ENCODE measurements at regions not wholly inside any gene's neighbourhood (a gene's known extent, or its start where the extent isn't known, plus 50 kb on each side); places are given as distances from the start of the nearest gene placed in this dataset.

DNA sequence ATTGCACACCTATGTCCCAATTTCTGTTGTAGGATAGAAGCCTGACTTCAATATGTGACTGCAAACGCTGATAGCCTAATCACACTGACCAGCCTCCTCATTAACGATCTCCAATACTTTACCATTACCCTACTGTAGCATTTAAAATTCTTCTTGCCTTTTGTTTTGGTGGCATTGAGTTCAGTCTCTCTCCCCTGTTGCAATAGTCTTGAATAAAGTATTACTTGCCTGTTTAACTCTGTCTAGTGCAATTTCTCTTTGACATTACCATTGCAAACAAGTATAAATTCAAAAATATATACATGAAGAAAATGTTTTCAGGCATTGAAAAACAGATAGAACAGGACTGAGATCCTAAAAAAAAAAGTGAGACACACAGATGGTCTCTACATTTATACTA is 649.1 kb upstream of the B3GAT1 start:
- no peak overlapping the region for H3K27ac ChIP-seq (ENCODE audit: low read depth, low read length)
- no peak for TF ChIP-seq EGR1 (IDR thresholded peaks at IDR 0.05; ENCODE audit: borderline replicate concordance, low read depth, low read length)
- TF ChIP-seq SIN3A (conservative IDR thresholded peaks at IDR 0.05 in 1 of 2, IDR thresholded peaks at IDR 0.05 in 1 of 2; ENCODE audit: low read depth in 1 of 2, low read length in 2 of 2) = no peak
- TF ChIP-seq CHD2 (IDR thresholded peaks at IDR 0.05; ENCODE audit: low read length) = no peak
- no peak for TF ChIP-seq SAP30 (IDR thresholded peaks at IDR 0.05; ENCODE audit: insufficient read depth, insufficient replicate concordance, low read length)
- TF ChIP-seq KDM1A (IDR thresholded peaks at IDR 0.05; ENCODE audit: borderline replicate concordance, low read length) = no peak
- no peak for TF ChIP-seq POU5F1 (IDR thresholded peaks at IDR 0.05; ENCODE audit: low read depth, low read length)
- TF ChIP-seq YY1 (IDR thresholded peaks at IDR 0.05; ENCODE audit: low read depth, low read length) = no peak
- TF ChIP-seq ATF2 (IDR thresholded peaks at IDR 0.05; ENCODE audit: low read length) = no peak
- no peak for TF ChIP-seq SRF (IDR thresholded peaks at IDR 0.05; ENCODE audit: low read depth, low read length)
- TF ChIP-seq JUND (IDR thresholded peaks at IDR 0.05; ENCODE audit: low read length) = no peak
- TF ChIP-seq FOSL1 (IDR thresholded peaks at IDR 0.05; ENCODE audit: insufficient read depth, low read depth, low read length) = no peak
- TF ChIP-seq CHD1 (IDR thresholded peaks at IDR 0.05; ENCODE audit: low read depth, low read length) = no peak
- no peak for TF ChIP-seq CTBP2 (IDR thresholded peaks at IDR 0.05; ENCODE audit: borderline replicate concordance, insufficient read depth, insufficient read length, low read length)

More for the DNA sequence above, 649.1 kb upstream of the B3GAT1 start:
- Histone ChIP-seq H3K4me2 (ENCODE audit: insufficient read depth in 1 of 2, low read depth in 2 of 2, low read length in 2 of 2) (no peak overlapping the region), H4K5ac (ENCODE audit: insufficient read length, low read depth, low read length) (no peak overlapping the region), H2BK20ac (ENCODE audit: low read length) (no peak overlapping the region), H3K56ac (replicated peaks; ENCODE audit: insufficient read length, low read depth, low read length) (no peak overlapping the region), H3K18ac (ENCODE audit: extremely low read depth, low read length) (no peak overlapping the region), H2AFZ (ENCODE audit: low read length) (no peak overlapping the region), H3K9me3 (ENCODE audit: insufficient read depth in 2 of 2, low read depth in 1 of 2, low read length in 1 of 2) (peaks cover 0 to 3% of the 10 kb centered on the region in 2 experiments; a peak in 1 of 4 replicates), H3K9ac (replicated peaks in 1 of 4; ENCODE audit: extremely low read depth in 1 of 4, low read depth in 3 of 4, low read length in 3 of 4) (no peak overlapping the region), H3K23me2 (ENCODE audit: low read depth, low read length) (0 out of 2 replicates have a peak, but pooled peaks cover 2% of the 10 kb centered on the region), H3K79me2 (ENCODE audit: control insufficient read depth in 1 of 2, insufficient read depth in 2 of 2, low read length in 2 of 2) (0 out of 4 replicates have a peak, but pooled peaks cover 0 to 3% of the 10 kb centered on the region in 2 experiments), H2BK15ac (ENCODE audit: low read length) (no peak overlapping the region), H3K4me3 (ENCODE audit: extremely low read depth in 1 of 4, insufficient read depth in 2 of 4, low read depth in 3 of 4, low read length in 4 of 4) (no peak overlapping the region), H4K20me1 (replicated peaks in 1 of 2; ENCODE audit: control insufficient read depth in 1 of 2, insufficient read depth in 2 of 2, low read length in 2 of 2) (no peaks in the 10 kb centered on the region), H2BK5ac (ENCODE audit: low read depth, low read length) (no peak overlapping the region), H3K14ac (ENCODE audit: insufficient read length) (no peak overlapping the region), H3K36me3 (ENCODE audit: control insufficient read depth in 2 of 4, insufficient read depth in 4 of 4, low read length in 3 of 4) (no peaks in the 10 kb centered on the region), H3K4me1 (replicated peaks in 1 of 4; ENCODE audit: control insufficient read depth in 3 of 4, insufficient read depth in 4 of 4, low read length in 3 of 4) (no peaks in the 10 kb centered on the region), H3K4ac (replicated peaks; ENCODE audit: insufficient read length, low read depth, low read length) (no peak overlapping the region), H3K79me1 (ENCODE audit: low read depth, low read length) (no peaks in the 10 kb centered on the region), H3K23ac (ENCODE audit: insufficient read length) (no peak overlapping the region), H2AK5ac (ENCODE audit: low read depth, low read length) (no peak overlapping the region), H4K8ac (ENCODE audit: extremely low read depth, insufficient read depth, low read length) (no peak overlapping the region), H3K27me3 (replicated peaks in 1 of 4; ENCODE audit: control insufficient read depth in 3 of 4, extremely low read depth in 1 of 4, insufficient read depth in 3 of 4, low read length in 3 of 4) (no peaks in the 10 kb centered on the region), H2BK120ac (replicated peaks; ENCODE audit: low read depth, low read length) (no peak overlapping the region), H4K91ac (replicated peaks; ENCODE audit: insufficient read length, low read length) (no peak overlapping the region), H2BK12ac (ENCODE audit: low read depth, low read length) (no peak overlapping the region)
- CTCF ChIA-PET (ENCODE audit: partially characterized antibody) = interaction anchor here (0.6 kb wide), 1 partner anchor 115 kb away, joined by 4 read pairs; no protein-coding TSS in a partner anchor
- FAIRE-seq = no peak
- WGBS, 2 experiments (ENCODE audit: extremely low coverage in 1 of 2, insufficient coverage in 1 of 2, insufficient read length in 1 of 2, insufficient replicate concordance in 2 of 2, low coverage in 1 of 2, low lambda C conversion rate in 2 of 2, missing lambda C conversion rate in 1 of 2) = 94% methylated on average over 2 of the region's 2 CpGs; no CpG with 5 or more reads in 1 of the 2 experiments
- POLR2A ChIA-PET (ENCODE audit: partially characterized antibody) = no interaction called here
- no peak for DNase-seq (ENCODE audit: low read depth in 1 of 2, low spot score in 2 of 2)
